BJ (cell line): ENCODE measurements at regions not wholly inside any gene's neighbourhood (a gene's known extent, or its start where the extent isn't known, plus 50 kb on each side); places are given as distances from the start of the nearest gene placed in this dataset.
"Not testable (repeated sequence)": the region's sequence is repeated elsewhere in the genome, so short reads cannot be mapped to it uniquely, and the experiment has no call there.

Source experiments
- CTCF ChIA-PET: fragments of 350-600 bp; formaldehyde crosslinking; extraction: SDS; loops from one replicate; lab custom pipeline; 2021; ENCODE audit warnings: antibody characterized with exemption, inconsistent platforms; lab: Yijun Ruan, JAX
- POLR2A ChIA-PET: fragments of 300-600 bp; sonication (Branson Sonifier 250); formaldehyde crosslinking; extraction: SDS; loops from one replicate; lab custom pipeline; 2021; ENCODE audit warnings: antibody characterized with exemption; lab: Charles Lee
- DNase-seq: peaks from one replicate; pipeline ENCODE4 v3.0.0-alpha.2; 2011; ENCODE audit warnings: low read depth
- H3K27me3 ChIP-seq: 2 replicates; pipeline ENCODE4 v1.6.0; 2011; ENCODE audit warnings: low read length; ENCODE audit not compliant: control insufficient read depth, insufficient read depth
- H3K36me3 ChIP-seq: 2 replicates; pipeline ENCODE4 v1.5.1; 2011; ENCODE audit warnings: low read length; ENCODE audit not compliant: control insufficient read depth, insufficient read depth
- H3K4me3 ChIP-seq: 2 replicates; pipeline ENCODE4 v1.5.1; 2011; ENCODE audit warnings: low read depth, mild to moderate bottlenecking, control low read depth, low read length
- CTCF ChIP-seq: IDR thresholded peaks from 2 replicates; pipeline ENCODE4 v1.5.1; 2011; ENCODE audit warnings: low read depth, mild to moderate bottlenecking, control low read depth, inconsistent platforms, low read length, moderate library complexity; ENCODE audit not compliant: insufficient read depth

GRCh38 chr4:13722649-13723048 is 95.1 kb upstream of the BOD1L1 start:
- POLR2A ChIA-PET = no interaction called here
- no peaks in the 10 kb centered on the region for H3K36me3 ChIP-seq
- no peak for DNase-seq
- TF ChIP-seq CTCF = no peak
- H3K4me3 ChIP-seq = no peak overlapping the region
- CTCF ChIA-PET = no interaction called here
- peaks cover 1% of the 10 kb centered on the region for H3K27me3 ChIP-seq

- Histone ChIP-seq H3K36me3 (no peaks in the 10 kb centered on the region), H3K4me3 (no peak overlapping the region), H3K27me3 (peaks cover 5% of the 10 kb centered on the region; the same call in 1 of the 2 replicates)
- CTCF ChIA-PET = interaction anchor here (0.9 kb wide), 2 partner anchors 14 to 19 kb away, joined by 3 read pairs; no protein-coding TSS in a partner anchor
- TF ChIP-seq CTCF = no peak
- POLR2A ChIA-PET = no interaction called here
- DNase-seq = no peak
Observed at GRCh38 chr4:13728761-13729160, 101.2 kb upstream of the BOD1L1 start.

- ChIA-PET POLR2A (no interaction called here), CTCF (no interaction called here)
- Histone ChIP-seq H3K36me3 (no peaks in the 10 kb centered on the region), H3K4me3 (no peak overlapping the region), H3K27me3 (peaks cover 5% of the 10 kb centered on the region; the same call in 1 of the 2 replicates)
- no peak for TF ChIP-seq CTCF
- DNase-seq = no peak
Observed at GRCh38 chr4:13731019-13731418, 103.5 kb upstream of the BOD1L1 start.

- ChIA-PET POLR2A (no interaction called here), CTCF (no interaction called here)
- DNase-seq = no peak
Observed at GRCh38 chr4:13733817-13734216, 106.3 kb upstream of the BOD1L1 start.

GRCh38 chr4:13750594-13750993 is 123.1 kb upstream of the BOD1L1 start:
- H3K27me3 ChIP-seq = peaks cover 1% of the 10 kb centered on the region; the same call in 1 of the 2 replicates
- TF ChIP-seq CTCF = no peak
- no peaks in the 10 kb centered on the region for H3K36me3 ChIP-seq
- DNase-seq = no peak
- CTCF ChIA-PET = interaction anchor here (0.7 kb wide), 1 partner anchor 96 kb away, joined by 3 read pairs; no protein-coding TSS in a partner anchor
- no peak overlapping the region for H3K4me3 ChIP-seq
- POLR2A ChIA-PET = no interaction called here

More at GRCh38 chr4:13733817-13734216, 106.3 kb upstream of the BOD1L1 start:
- Histone ChIP-seq H3K27me3 (no peaks in the 10 kb centered on the region; the same call in 1 of the 2 replicates), H3K36me3 (no peaks in the 10 kb centered on the region), H3K4me3 (no peak overlapping the region)
- TF ChIP-seq CTCF = no peak

- CTCF ChIA-PET, H3K36me3 ChIP-seq, POLR2A ChIA-PET, H3K27me3 ChIP-seq, H3K4me3 ChIP-seq, DNase-seq: not testable (repeated sequence)
Observed at GRCh38 chr4:13761581-13761980, 134.1 kb upstream of the BOD1L1 start.
